ENCODE measurements at regions not wholly inside any gene's neighbourhood (a gene's known extent, or its start where the extent isn't known, plus 50 kb on each side); places are given as distances from the start of the nearest gene placed in this dataset.

GRCh38 chr2:6754419-6754818, 111.3 kb downstream of the CMPK2 start:
- H3K27me3 ChIP-seq = peaks cover 0 to 4% (median 0%) of the 10 kb centered on the region in 4 donors
- 70% methylated on average over 9 of the region's 9 CpGs for WGBS
- H3K4me3 ChIP-seq = no peak overlapping the region
- H3K9me3 ChIP-seq = no peaks in the 10 kb centered on the region
- no peaks in the 10 kb centered on the region for H3K4me1 ChIP-seq
- intact Hi-C loops (cut with DNase I) = no loop called here
- no peak overlapping the region for H3K27ac ChIP-seq (replicated peaks in 1 of 4)
- no peak for TF ChIP-seq POLR2A (IDR thresholded peaks at IDR 0.05; ENCODE audit: low read depth)
- TF ChIP-seq CTCF (IDR thresholded peaks at IDR 0.05) = no peak
- TF ChIP-seq POLR2AphosphoS5 (IDR thresholded peaks at IDR 0.05) = no peak
- no peaks in the 10 kb centered on the region for H3K36me3 ChIP-seq
- DNase-seq (ENCODE audit: extremely low spot score) = no peak

- DNase-seq (ENCODE audit: extremely low spot score) = no peak
- H3K36me3 ChIP-seq = no peaks in the 10 kb centered on the region
- no peaks in the 10 kb centered on the region for H3K9me3 ChIP-seq
- TF ChIP-seq EP300 (IDR thresholded peaks at IDR 0.05) (no peak), CTCF (IDR thresholded peaks at IDR 0.05) (no peak), POLR2A (IDR thresholded peaks at IDR 0.05; ENCODE audit: low read depth) (no peak), POLR2AphosphoS5 (IDR thresholded peaks at IDR 0.05) (no peak)
- H3K4me1 ChIP-seq = no peaks in the 10 kb centered on the region
- no peak overlapping the region for H3K4me3 ChIP-seq
- H3K27me3 ChIP-seq = peaks cover 0 to 4% (median 0%) of the 10 kb centered on the region in 4 donors
- H3K27ac ChIP-seq (replicated peaks in 1 of 4) = no peak overlapping the region
- intact Hi-C loops (cut with DNase I) = no loop called here
- 91% methylated on average over 6 of the region's 6 CpGs for WGBS
Observed at GRCh38 chr2:6755456-6755855, 110.3 kb downstream of the CMPK2 start.

GRCh38 chr2:6757215-6757614, 108.5 kb downstream of the CMPK2 start:
- intact Hi-C loops (cut with DNase I) = no loop called here
- no peak for DNase-seq (ENCODE audit: extremely low spot score)
- Histone ChIP-seq H3K27me3 (peaks cover 0 to 4% (median 0%) of the 10 kb centered on the region in 4 donors), H3K4me1 (no peaks in the 10 kb centered on the region), H3K27ac (replicated peaks in 1 of 4) (no peak overlapping the region), H3K9me3 (no peaks in the 10 kb centered on the region), H3K4me3 (no peak overlapping the region), H3K36me3 (no peaks in the 10 kb centered on the region)
- WGBS = 91% methylated on average over 6 of the region's 10 CpGs
- TF ChIP-seq EP300 (IDR thresholded peaks at IDR 0.05) (no peak), POLR2A (IDR thresholded peaks at IDR 0.05; ENCODE audit: low read depth) (no peak), POLR2AphosphoS5 (IDR thresholded peaks at IDR 0.05) (no peak), CTCF (IDR thresholded peaks at IDR 0.05) (no peak)

- no peaks in the 10 kb centered on the region for H3K4me1 ChIP-seq
- H3K36me3 ChIP-seq = no peaks in the 10 kb centered on the region
- intact Hi-C loops (cut with DNase I) = no loop called here
- no peaks in the 10 kb centered on the region for H3K27me3 ChIP-seq
- H3K27ac ChIP-seq (replicated peaks in 1 of 4) = no peak overlapping the region
- TF ChIP-seq POLR2A (IDR thresholded peaks at IDR 0.05; ENCODE audit: low read depth) (no peak), CTCF (IDR thresholded peaks at IDR 0.05) (no peak), POLR2AphosphoS5 (IDR thresholded peaks at IDR 0.05) (no peak), EP300 (IDR thresholded peaks at IDR 0.05) (no peak)
- H3K4me3 ChIP-seq = no peak overlapping the region
- peak; percentile 85 for DNase-seq (ENCODE audit: extremely low spot score)
- 92% methylated on average over 2 of the region's 2 CpGs for WGBS
- H3K9me3 ChIP-seq = no peaks in the 10 kb centered on the region
Observed at GRCh38 chr2:6759689-6760088, 106.0 kb downstream of the CMPK2 start.

- intact Hi-C loops (cut with DNase I) = no loop called here
- TF ChIP-seq POLR2A (IDR thresholded peaks at IDR 0.05; ENCODE audit: low read depth) (no peak), POLR2AphosphoS5 (IDR thresholded peaks at IDR 0.05) (no peak), EP300 (IDR thresholded peaks at IDR 0.05) (no peak), CTCF (IDR thresholded peaks at IDR 0.05) (no peak)
- Histone ChIP-seq H3K36me3 (no peaks in the 10 kb centered on the region), H3K4me3 (no peak overlapping the region), H3K27me3 (no peaks in the 10 kb centered on the region), H3K27ac (replicated peaks in 1 of 4) (no peak overlapping the region), H3K4me1 (no peaks in the 10 kb centered on the region), H3K9me3 (no peaks in the 10 kb centered on the region)
- DNase-seq (ENCODE audit: extremely low spot score) = peak; percentile 68
- WGBS = 94% methylated on average over 5 of the region's 5 CpGs
Observed at GRCh38 chr2:6760132-6760531, 105.6 kb downstream of the CMPK2 start.
